Loucy (cell line): ENCODE measurements at regions not wholly inside any gene's neighbourhood (a gene's known extent, or its start where the extent isn't known, plus 50 kb on each side); places are given as distances from the start of the nearest gene placed in this dataset.

ENCODE experiments used
- H2AFZ ChIP-seq: fragments of 200-600 bp; sonication (generic); 2 replicates; pipeline ENCODE4 v1.6.0; 2016; ENCODE audit warnings: antibody characterized with exemption, mild to moderate bottlenecking, low read length, moderate library complexity
- H3F3A ChIP-seq: fragments of 200-600 bp; 2 replicates; pipeline ENCODE4 v1.6.0; 2016; ENCODE audit warnings: antibody characterized with exemption, low read depth, mild to moderate bottlenecking
- H3K27me3 ChIP-seq: fragments of 200-600 bp; sonication (generic); 2 replicates; pipeline ENCODE4 v1.6.1; 2014; ENCODE audit warnings: low read length, mild to moderate bottlenecking; ENCODE audit not compliant: insufficient read depth, poor library complexity, severe bottlenecking
- H3K36me3 ChIP-seq: fragments of 200-600 bp; sonication (generic); 2 replicates; pipeline ENCODE4 v1.6.1; 2016; ENCODE audit warnings: low read length; ENCODE audit not compliant: insufficient read depth
- H3K4me1 ChIP-seq: fragments of 200-600 bp; sonication (generic); 2 replicates; pipeline ENCODE4 v1.5.1; 2014; ENCODE audit warnings: low read length, mild to moderate bottlenecking; ENCODE audit not compliant: insufficient read depth, poor library complexity, severe bottlenecking
- H3K4me2 ChIP-seq: fragments of 200-600 bp; sonication (generic); 2 replicates; pipeline ENCODE4 v1.6.0; 2014; ENCODE audit warnings: antibody characterized with exemption, low read length, low read depth, mild to moderate bottlenecking; ENCODE audit not compliant: poor library complexity, severe bottlenecking
- H3K4me3 ChIP-seq: fragments of 200-600 bp; sonication (generic); 2 replicates; pipeline ENCODE4 v1.5.1; 2014; ENCODE audit warnings: low read length, mild to moderate bottlenecking, mixed read lengths; ENCODE audit not compliant: poor library complexity, severe bottlenecking
- H3K79me2 ChIP-seq: fragments of 200-600 bp; sonication (generic); 2 replicates; pipeline ENCODE4 v1.6.1; 2014; ENCODE audit warnings: low read length; ENCODE audit not compliant: insufficient read depth
- H3K9ac ChIP-seq: fragments of 200-600 bp; sonication (generic); 2 replicates; pipeline ENCODE4 v1.6.0; 2014; ENCODE audit warnings: mild to moderate bottlenecking, low read depth, low read length, moderate library complexity; ENCODE audit not compliant: poor library complexity, severe bottlenecking
- H3K9me2 ChIP-seq: fragments of 200-600 bp; sonication (generic); replicated peaks from 2 replicates; pipeline ENCODE4 v1.6.1; 2016; ENCODE audit warnings: low read depth, low read length, mixed read lengths
- H3K9me3 ChIP-seq: fragments of 200-600 bp; sonication (generic); 2 replicates; pipeline ENCODE4 v1.6.1; 2014; ENCODE audit warnings: mild to moderate bottlenecking, antibody characterized with exemption, low read length, low read depth; ENCODE audit not compliant: insufficient read depth
- H4K20me1 ChIP-seq: fragments of 200-600 bp; sonication (generic); 2 replicates; pipeline ENCODE4 v1.6.0; 2014; ENCODE audit warnings: antibody characterized with exemption, low read length, mild to moderate bottlenecking; ENCODE audit not compliant: insufficient read depth, poor library complexity, severe bottlenecking
- CTCF ChIP-seq: fragments of 200-600 bp; sonication (generic); conservative IDR thresholded peaks from 2 replicates; pipeline ENCODE4 v1.5.1; 2014; ENCODE audit warnings: mild to moderate bottlenecking, antibody characterized with exemption, low read length
- EZH2phosphoT487 ChIP-seq: fragments of 200-600 bp; IDR thresholded peaks from 2 replicates; pipeline ENCODE4 v1.6.1; 2018; ENCODE audit warnings: antibody characterized with exemption, mild to moderate bottlenecking, moderate library complexity, borderline replicate concordance

DNA sequence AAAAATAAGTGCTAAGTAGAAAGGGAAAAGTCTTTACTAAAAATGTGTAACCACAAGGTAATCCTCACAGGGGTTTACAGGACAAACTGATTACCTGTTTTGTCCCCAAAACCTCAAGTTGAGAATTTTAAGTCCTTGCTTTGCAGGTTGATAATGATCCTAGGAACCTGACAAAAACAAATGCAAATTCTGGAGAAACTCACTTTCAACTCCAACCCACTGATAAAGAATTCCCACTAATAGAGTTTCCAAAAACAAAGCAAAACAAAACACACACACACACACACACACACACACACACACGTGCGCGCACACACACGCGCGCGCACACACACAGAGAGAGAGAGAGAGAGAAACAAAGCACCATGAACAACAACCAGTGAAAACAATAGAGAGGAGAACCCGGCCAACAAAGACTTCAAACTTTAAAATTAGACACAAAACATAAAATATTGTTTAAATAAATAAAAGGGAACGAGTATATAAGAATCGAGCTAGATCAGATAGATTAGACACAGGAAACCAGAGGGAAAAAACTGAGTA is 187.0 kb upstream of the FOXN3 start:
- H3K9me3 ChIP-seq, result peaks cover 21% of the 10 kb centered on the region
- H3K27me3 ChIP-seq, result no peaks in the 10 kb centered on the region
- H3K4me2 ChIP-seq, result peak overlapping the region; percentile 50
- peak overlapping the region; percentile 1 for H3K9ac ChIP-seq
- peaks cover 22% of the 10 kb centered on the region for H3K4me1 ChIP-seq
- no peak overlapping the region for H2AFZ ChIP-seq
- H3K9me2 ChIP-seq, result no peaks in the 10 kb centered on the region
- H3K36me3 ChIP-seq, result 0 out of 2 replicates have a peak, but pooled peaks cover 5% of the 10 kb centered on the region
- peaks cover 86% of the 10 kb centered on the region for H3K79me2 ChIP-seq
- no peak overlapping the region for H3K4me3 ChIP-seq
- H3F3A ChIP-seq, result no peaks in the 10 kb centered on the region
- H4K20me1 ChIP-seq, result no peaks in the 10 kb centered on the region
- TF ChIP-seq CTCF, result no peak
- no peak for TF ChIP-seq EZH2phosphoT487

GRCh38 chr14:89600950-89601826 is 184.2 kb upstream of the FOXN3 start:
- Histone ChIP-seq H4K20me1 (no peaks in the 10 kb centered on the region), H3K9me3 (peaks cover 40% of the 10 kb centered on the region), H3K4me1 (peaks cover 13% of the 10 kb centered on the region), H3F3A (no peaks in the 10 kb centered on the region), H3K9ac (no peak overlapping the region), H2AFZ (no peak overlapping the region), H3K4me3 (no peak overlapping the region), H3K9me2 (no peaks in the 10 kb centered on the region), H3K4me2 (no peak overlapping the region), H3K36me3 (0 out of 2 replicates have a peak, but pooled peaks cover 5% of the 10 kb centered on the region), H3K79me2 (peaks cover 78% of the 10 kb centered on the region), H3K27me3 (no peaks in the 10 kb centered on the region)
- no peak for TF ChIP-seq EZH2phosphoT487
- no peak for TF ChIP-seq CTCF

- peaks cover 13% of the 10 kb centered on the region for H3K4me1 ChIP-seq
- H3K4me2 ChIP-seq, result no peak overlapping the region
- no peaks in the 10 kb centered on the region for H3F3A ChIP-seq
- peaks cover 74% of the 10 kb centered on the region for H3K79me2 ChIP-seq
- H3K9me3 ChIP-seq, result peaks cover 33% of the 10 kb centered on the region
- H4K20me1 ChIP-seq, result no peaks in the 10 kb centered on the region
- H3K9me2 ChIP-seq, result no peaks in the 10 kb centered on the region
- H3K36me3 ChIP-seq, result 0 out of 2 replicates have a peak, but pooled peaks cover 5% of the 10 kb centered on the region
- no peak overlapping the region for H3K9ac ChIP-seq
- no peak overlapping the region for H3K4me3 ChIP-seq
- H3K27me3 ChIP-seq, result no peaks in the 10 kb centered on the region
- no peak overlapping the region for H2AFZ ChIP-seq
- TF ChIP-seq EZH2phosphoT487 (no peak), CTCF (no peak)
These were observed 183.0 kb upstream of the FOXN3 start for GRCh38 chr14:89600029-89600428.
